Activated naive CD8-positive, alpha-beta T cell treated with anti-CD3 and anti-CD28 coated beads for 36 hours (primary cell): ENCODE measurements at regions not wholly inside any gene's neighbourhood (a gene's known extent, or its start where the extent isn't known, plus 50 kb on each side); places are given as distances from the start of the nearest gene placed in this dataset.
"Not testable (repeated sequence)": the region's sequence is repeated elsewhere in the genome, so short reads cannot be mapped to it uniquely, and the experiment has no call there.

ENCODE experiments used
- DNase-seq: peaks from one replicate; pipeline ENCODE4 v3.0.0; 2021
- H3K27ac Mint-ChIP-seq: one replicate; pipeline ENCODE4 v1.8.0; 2022; ENCODE audit warnings: mild to moderate bottlenecking, moderate library complexity, mixed read lengths
- H3K27me3 Mint-ChIP-seq: one replicate; pipeline ENCODE4 v1.8.0; 2022; ENCODE audit warnings: mild to moderate bottlenecking, mixed read lengths
- H3K36me3 Mint-ChIP-seq: one replicate; pipeline ENCODE4 v1.8.0; 2021; ENCODE audit warnings: mild to moderate bottlenecking, mixed read lengths
- H3K4me1 Mint-ChIP-seq: one replicate; pipeline ENCODE4 v1.8.0; 2021; ENCODE audit warnings: mixed read lengths
- H3K4me3 Mint-ChIP-seq: one replicate; pipeline ENCODE4 v1.8.0; 2022; ENCODE audit warnings: mild to moderate bottlenecking, moderate library complexity, mixed read lengths
- H3K9me3 Mint-ChIP-seq: one replicate; pipeline ENCODE4 v1.8.0; 2022; ENCODE audit warnings: mixed read lengths

GRCh38 chr22:19657252-19658056 lies 56.8 kb upstream of the SEPTIN5 start:
- DNase-seq = no peak
- Mint-ChIP-seq H3K4me3 (no peak overlapping the region), H3K27me3 (no peaks in the 10 kb centered on the region), H3K36me3 (no peaks in the 10 kb centered on the region), H3K9me3 (no peaks in the 10 kb centered on the region), H3K27ac (no peak overlapping the region), H3K4me1 (no peaks in the 10 kb centered on the region)

GRCh38 chr22:19658057-19658966 lies 56.0 kb upstream of the SEPTIN5 start:
- Mint-ChIP-seq H3K27ac (no peak overlapping the region), H3K4me3 (no peak overlapping the region), H3K27me3 (no peaks in the 10 kb centered on the region), H3K4me1 (no peaks in the 10 kb centered on the region), H3K36me3 (no peaks in the 10 kb centered on the region), H3K9me3 (no peaks in the 10 kb centered on the region)
- no peak for DNase-seq

GRCh38 chr22:19658967-19659804 lies 55.1 kb upstream of the SEPTIN5 start:
- Mint-ChIP-seq H3K4me3 (no peak overlapping the region), H3K9me3 (no peaks in the 10 kb centered on the region), H3K4me1 (peaks cover 1% of the 10 kb centered on the region), H3K36me3 (no peaks in the 10 kb centered on the region), H3K27me3 (no peaks in the 10 kb centered on the region), H3K27ac (no peak overlapping the region)
- DNase-seq = no peak

- Mint-ChIP-seq H3K4me3 (no peak overlapping the region), H3K27me3 (no peaks in the 10 kb centered on the region), H3K36me3 (no peaks in the 10 kb centered on the region), H3K9me3 (no peaks in the 10 kb centered on the region), H3K27ac (no peak overlapping the region), H3K4me1 (peaks cover 1% of the 10 kb centered on the region)
- no peak for DNase-seq
These were observed 54.4 kb upstream of the SEPTIN5 start for GRCh38 chr22:19659805-19660345.

GRCh38 chr22:19660583-19660982 lies 53.7 kb upstream of the SEPTIN5 start:
- H3K27me3 Mint-ChIP-seq, H3K9me3 Mint-ChIP-seq, H3K4me3 Mint-ChIP-seq, DNase-seq, H3K27ac Mint-ChIP-seq, H3K36me3 Mint-ChIP-seq, H3K4me1 Mint-ChIP-seq: not testable (repeated sequence)

GRCh38 chr22:19661156-19661555 lies 53.1 kb upstream of the SEPTIN5 start:
- H3K9me3 Mint-ChIP-seq = no peaks in the 10 kb centered on the region
- H3K27ac Mint-ChIP-seq = no peak overlapping the region
- no peaks in the 10 kb centered on the region for H3K36me3 Mint-ChIP-seq
- H3K4me1 Mint-ChIP-seq = peaks cover 1% of the 10 kb centered on the region
- no peak for DNase-seq
- H3K4me3 Mint-ChIP-seq = no peak overlapping the region
- H3K27me3 Mint-ChIP-seq = no peaks in the 10 kb centered on the region

- H3K36me3 Mint-ChIP-seq, H3K4me1 Mint-ChIP-seq, H3K4me3 Mint-ChIP-seq, DNase-seq, H3K27me3 Mint-ChIP-seq, H3K9me3 Mint-ChIP-seq, H3K27ac Mint-ChIP-seq: not testable (repeated sequence)
These were observed 52.1 kb upstream of the SEPTIN5 start for GRCh38 chr22:19662049-19662684.

- H3K36me3 Mint-ChIP-seq = no peaks in the 10 kb centered on the region
- H3K27me3 Mint-ChIP-seq = no peaks in the 10 kb centered on the region
- no peaks in the 10 kb centered on the region for H3K9me3 Mint-ChIP-seq
- DNase-seq = no peak
- H3K4me1 Mint-ChIP-seq = peaks cover 1% of the 10 kb centered on the region
- H3K27ac Mint-ChIP-seq = no peak overlapping the region
- no peak overlapping the region for H3K4me3 Mint-ChIP-seq
These were observed 51.0 kb upstream of the SEPTIN5 start for GRCh38 chr22:19663286-19663815.

- DNase-seq = no peak
- Mint-ChIP-seq H3K9me3 (no peaks in the 10 kb centered on the region), H3K36me3 (no peaks in the 10 kb centered on the region), H3K27ac (no peak overlapping the region), H3K4me1 (peaks cover 1% of the 10 kb centered on the region), H3K27me3 (no peaks in the 10 kb centered on the region), H3K4me3 (no peak overlapping the region)
These were observed 50.4 kb upstream of the SEPTIN5 start for GRCh38 chr22:19663821-19664355.

- no peaks in the 10 kb centered on the region for H3K9me3 Mint-ChIP-seq
- no peaks in the 10 kb centered on the region for H3K27me3 Mint-ChIP-seq
- no peak overlapping the region for H3K27ac Mint-ChIP-seq
- H3K4me1 Mint-ChIP-seq = peaks cover 1% of the 10 kb centered on the region
- H3K4me3 Mint-ChIP-seq = no peak overlapping the region
- H3K36me3 Mint-ChIP-seq = no peaks in the 10 kb centered on the region
- DNase-seq = no peak
These were observed 49.9 kb upstream of the SEPTIN5 start for GRCh38 chr22:19664406-19664805.
